HG03103 (cell line): ENCODE measurements at regions not wholly inside any gene's neighbourhood (a gene's known extent, or its start where the extent isn't known, plus 50 kb on each side); places are given as distances from the start of the nearest gene placed in this dataset.
"Not testable (repeated sequence)": the region's sequence is repeated elsewhere in the genome, so short reads cannot be mapped to it uniquely, and the experiment has no call there.

Experiments used
- ATAC-seq: cut with Tn5 transposase; IDR thresholded peaks from one replicate; pipeline ENCODE4 v1.9.1; 2021; ENCODE audit warnings: low read depth; ENCODE audit not compliant: unreplicated experiment

DNA sequence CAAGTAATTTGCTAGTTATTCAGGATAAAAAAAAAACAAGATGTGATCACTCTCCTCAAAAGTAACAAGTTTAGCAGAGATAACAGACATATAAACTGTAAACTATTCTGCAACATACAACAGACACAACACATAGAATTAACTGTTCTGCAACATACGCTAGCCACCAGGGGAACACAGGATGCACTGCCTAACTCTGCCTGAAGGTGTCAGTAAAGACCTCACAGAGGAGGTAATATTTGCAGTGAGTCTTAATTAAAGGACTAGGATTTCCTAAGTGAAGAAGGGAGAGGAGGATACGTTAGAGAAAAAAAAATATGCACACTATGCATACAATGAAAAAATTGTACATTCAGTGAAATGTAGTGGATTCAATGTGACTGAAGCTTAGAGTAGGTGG lies 129.6 kb downstream of the NBPF8 start:
- peak; percentile 73 for ATAC-seq

DNA sequence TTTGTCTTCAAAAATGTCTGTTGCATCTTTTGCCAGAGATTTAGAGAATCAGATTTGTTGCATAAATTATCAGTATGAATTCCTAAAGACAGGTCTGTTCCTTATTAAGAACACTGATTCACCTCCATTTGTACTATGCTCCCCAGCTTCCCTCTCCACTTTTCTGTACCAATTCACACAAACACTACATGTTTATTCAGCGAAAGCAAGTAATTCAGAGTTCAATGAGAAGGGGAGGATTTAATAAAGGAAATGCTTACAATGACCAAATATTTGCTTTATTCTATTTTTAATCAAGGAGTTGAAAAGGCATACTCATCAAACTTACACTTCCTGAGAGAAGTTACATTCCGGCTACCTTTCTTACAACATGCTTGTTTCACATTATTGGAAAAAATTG lies 135.5 kb downstream of the NBPF8 start:
- ATAC-seq: not testable (repeated sequence)

DNA sequence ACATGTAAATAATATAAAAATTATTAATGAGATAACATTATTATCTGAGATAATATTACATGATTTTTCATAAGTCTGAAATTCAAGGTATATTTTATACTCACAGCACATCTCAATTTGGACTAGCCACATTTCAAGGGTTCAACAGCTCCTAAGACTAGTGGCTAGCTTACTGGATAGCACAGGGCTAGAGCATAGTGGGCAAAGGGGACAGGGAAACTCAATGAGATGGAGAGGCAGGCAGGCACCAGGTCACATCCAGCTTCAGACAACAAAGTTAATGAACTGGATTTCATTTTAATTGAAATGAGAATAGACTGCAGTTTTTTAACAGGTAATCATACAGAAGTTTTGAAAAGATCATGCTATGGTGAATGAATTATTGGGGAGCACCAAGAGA lies 137.4 kb downstream of the NBPF8 start:
- ATAC-seq: not testable (repeated sequence)

DNA sequence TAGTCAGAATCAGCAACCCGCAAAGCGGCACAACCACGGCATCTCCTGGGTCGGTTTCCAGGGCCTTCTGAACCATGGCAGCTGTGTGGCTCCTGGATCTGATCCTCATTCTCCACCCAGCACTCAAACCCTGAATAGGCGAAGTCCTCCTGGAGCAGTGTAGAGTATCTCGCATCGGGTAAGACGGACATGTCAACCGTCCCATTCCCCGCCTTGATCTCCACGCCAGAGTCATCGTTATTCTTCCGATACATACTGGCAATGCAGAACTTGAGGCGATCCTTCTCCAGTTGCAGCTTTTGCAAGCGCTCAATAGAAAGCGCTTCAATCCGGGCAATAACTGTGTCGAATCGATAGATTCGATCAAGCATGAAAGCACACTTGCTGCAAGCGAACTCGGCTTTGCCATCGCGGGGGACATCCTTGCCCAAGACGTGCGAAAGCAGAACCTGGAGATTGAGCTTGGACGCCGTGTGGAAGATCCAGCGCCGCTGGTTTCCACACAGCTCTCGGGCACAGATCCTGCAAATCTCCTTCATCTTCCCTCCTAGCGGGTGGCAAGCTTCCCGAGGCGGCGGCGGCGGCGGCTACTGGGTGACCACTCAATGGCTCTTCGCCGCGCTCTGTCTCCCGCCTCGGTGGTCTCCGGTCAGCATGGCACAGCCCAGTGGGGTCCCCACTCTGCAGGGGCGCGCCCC lies 142.9 kb downstream of the NBPF8 start:
- not testable (repeated sequence) for ATAC-seq

GRCh38 chr1:120558303-120559060 lies 143.6 kb downstream of the NBPF8 start:
- peak; percentile 66 for ATAC-seq

DNA sequence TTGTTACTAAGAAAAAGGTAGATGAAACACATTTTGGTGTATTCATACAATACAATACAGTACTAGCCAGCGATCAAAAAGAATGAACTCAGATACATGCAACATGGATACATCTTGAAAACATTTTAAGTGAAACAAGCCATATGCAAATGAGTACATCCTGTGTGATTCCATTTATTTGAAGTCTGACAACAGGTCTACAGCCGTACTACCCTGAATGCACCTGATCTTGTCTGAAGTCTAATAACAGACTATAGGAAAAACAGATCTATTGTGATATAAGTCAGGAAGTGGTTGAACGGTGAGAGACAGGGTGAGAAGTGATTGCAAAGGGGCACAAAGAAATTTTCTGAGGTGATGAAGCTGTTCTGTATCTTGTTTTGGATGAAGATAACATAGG lies 146.9 kb downstream of the NBPF8 start:
- not testable (repeated sequence) for ATAC-seq

DNA sequence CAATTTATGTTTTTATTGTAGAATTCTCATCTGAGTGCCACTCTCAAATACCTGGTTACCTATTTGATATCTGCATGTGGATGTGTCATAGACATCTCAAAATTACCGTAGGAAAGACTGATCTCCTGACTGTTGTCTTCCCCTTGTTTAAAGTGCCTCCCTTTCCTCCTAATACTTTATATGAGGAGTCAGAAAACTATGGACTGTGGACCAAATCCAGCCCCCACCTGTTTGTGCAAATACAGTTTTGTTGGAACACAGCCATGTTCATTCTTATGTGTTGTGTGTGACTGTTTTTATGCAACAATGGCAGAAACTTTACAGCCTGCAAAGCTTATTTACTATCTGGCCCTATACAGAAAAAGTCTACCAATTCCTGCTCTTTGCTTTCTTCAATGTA lies 150.6 kb downstream of the NBPF8 start:
- ATAC-seq: not testable (repeated sequence)

GRCh38 chr1:120567620-120568019 lies 152.8 kb downstream of the NBPF8 start:
- ATAC-seq: not testable (repeated sequence)

DNA sequence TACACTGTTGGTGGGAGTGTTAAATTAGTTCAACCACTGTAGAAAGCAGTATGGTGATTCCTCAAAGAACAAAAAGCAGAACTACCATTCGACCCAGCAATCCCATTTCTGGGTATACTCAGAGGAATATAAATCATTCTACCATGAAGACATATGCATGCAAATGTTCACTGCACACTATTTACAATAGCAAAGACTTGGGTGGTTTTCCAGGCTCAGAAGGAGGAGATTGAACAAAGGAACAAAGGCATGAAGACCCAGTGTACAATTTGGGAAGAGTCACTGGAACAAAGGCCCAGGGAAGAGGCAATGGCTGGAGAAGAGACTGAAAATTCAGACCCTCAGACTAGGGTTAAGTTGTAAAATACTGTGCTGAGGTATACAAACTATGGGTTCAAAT lies 148.5 kb upstream of the NBPF26 start:
- not testable (repeated sequence) for ATAC-seq

GRCh38 chr1:120582135-120582534 lies 141.6 kb upstream of the NBPF26 start:
- ATAC-seq: not testable (repeated sequence)

DNA sequence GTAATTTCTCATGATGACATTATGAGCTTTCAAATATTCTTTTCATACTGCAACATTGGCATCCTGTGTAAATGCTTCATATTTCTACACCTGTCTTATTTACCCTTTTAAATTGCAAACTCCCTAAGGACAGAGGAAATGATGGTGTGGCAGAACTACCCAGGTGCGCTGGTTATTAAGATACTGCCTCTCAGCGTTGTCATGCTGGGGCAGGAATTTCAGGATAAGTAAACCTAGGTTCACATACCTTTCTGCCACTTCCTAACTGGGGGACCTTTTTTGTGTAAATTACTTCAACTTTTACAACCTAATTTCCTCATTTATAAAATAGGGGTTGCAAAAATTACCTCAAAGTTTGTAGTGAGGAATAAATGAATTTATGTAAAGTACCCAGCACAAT lies 137.7 kb upstream of the NBPF26 start:
- not testable (repeated sequence) for ATAC-seq

DNA sequence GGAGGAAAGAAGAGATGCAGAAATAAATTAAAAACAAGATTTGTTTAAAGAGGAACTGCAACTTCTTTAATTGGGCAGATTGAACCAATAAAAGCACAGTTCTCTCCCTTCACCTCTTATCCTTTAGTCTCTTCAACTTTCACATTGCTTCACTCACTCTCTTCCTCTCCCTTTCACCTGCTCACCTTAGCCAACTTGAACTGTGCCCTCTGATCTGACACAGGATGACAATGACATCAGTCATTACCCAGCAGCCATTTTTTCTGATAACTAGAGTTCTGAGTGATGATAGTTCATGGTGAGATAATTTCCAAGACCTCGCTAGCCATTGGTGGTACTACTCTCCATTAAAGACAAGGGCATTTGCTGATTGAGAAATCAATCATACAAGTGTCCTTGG lies 134.9 kb upstream of the NBPF26 start:
- ATAC-seq: not testable (repeated sequence)

- not testable (repeated sequence) for ATAC-seq
These were observed 132.0 kb upstream of the NBPF26 start for GRCh38 chr1:120591774-120592173.

GRCh38 chr1:120592943-120593342 lies 130.8 kb upstream of the NBPF26 start:
- ATAC-seq: not testable (repeated sequence)

GRCh38 chr1:120593648-120594047 lies 130.1 kb upstream of the NBPF26 start:
- not testable (repeated sequence) for ATAC-seq

DNA sequence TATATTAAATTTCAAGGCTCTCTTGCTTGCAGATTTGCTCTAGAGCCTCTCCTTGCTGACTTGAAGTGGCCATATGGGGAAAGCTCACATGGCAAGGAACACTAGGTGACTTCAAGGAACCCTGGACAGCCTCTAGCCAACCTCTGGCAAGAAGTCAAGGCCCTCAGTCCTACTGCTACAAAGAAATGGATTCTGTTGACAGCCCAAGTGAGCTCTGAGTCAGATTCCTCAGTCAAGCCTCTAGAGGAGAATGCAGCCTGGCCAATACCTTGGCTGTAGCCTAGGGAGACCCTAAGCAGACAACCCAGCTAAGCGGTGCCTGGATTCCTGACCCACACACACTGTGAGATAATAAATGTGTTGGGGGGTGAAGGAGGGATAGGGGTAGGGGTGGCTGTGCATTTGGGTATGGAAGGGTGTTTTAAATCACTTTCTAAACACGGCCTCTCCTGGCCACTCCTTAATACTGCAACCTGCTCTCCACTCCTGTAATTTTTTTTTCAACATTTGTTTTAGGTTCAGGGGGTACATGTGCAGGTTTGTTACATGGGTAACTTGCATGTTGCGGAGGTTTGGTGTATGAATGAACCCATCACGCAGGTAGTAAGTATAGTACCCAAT lies 125.3 kb upstream of the NBPF26 start:
- not testable (repeated sequence) for ATAC-seq

- not testable (repeated sequence) for ATAC-seq
These were observed 124.2 kb upstream of the NBPF26 start for GRCh38 chr1:120599511-120599910.

DNA sequence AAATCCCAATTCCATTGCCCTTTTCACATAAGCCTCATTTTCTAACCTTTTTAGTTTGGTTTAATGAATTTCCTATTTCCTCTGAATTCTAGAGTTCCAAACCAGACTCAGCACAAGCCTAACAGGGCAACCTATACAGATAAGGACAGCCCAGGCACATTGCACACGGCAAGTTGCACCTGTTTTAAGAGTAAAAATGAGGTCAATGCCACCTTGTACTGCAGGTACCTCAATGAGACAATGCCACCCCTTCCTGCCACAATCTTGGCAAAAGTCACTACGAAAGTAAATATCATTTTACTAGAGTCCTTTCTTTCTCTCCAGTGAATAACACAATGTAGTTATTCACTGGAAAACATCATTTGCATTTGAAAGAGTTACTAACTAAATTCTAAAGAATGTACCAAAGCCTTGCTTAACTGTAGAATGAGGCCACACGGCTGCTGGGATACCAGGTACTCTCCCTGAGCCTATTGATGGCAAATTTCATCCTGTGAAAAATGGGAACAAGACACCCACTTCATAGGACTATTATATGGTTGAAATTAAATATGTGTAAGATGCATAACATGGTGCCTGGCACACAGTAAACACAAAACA lies 123.2 kb upstream of the NBPF26 start:
- not testable (repeated sequence) for ATAC-seq

GRCh38 chr1:120607882-120608281 lies 115.9 kb upstream of the NBPF26 start:
- ATAC-seq: not testable (repeated sequence)

GRCh38 chr1:120608314-120609014 lies 115.3 kb upstream of the NBPF26 start:
- not testable (repeated sequence) for ATAC-seq
